ENCODE measurements at regions not wholly inside any gene's neighbourhood (a gene's known extent, or its start where the extent isn't known, plus 50 kb on each side); places are given as distances from the start of the nearest gene placed in this dataset.

GRCh38 chr7:118005026-118005425 lies 131.8 kb upstream of the CTTNBP2 start:
- TF ChIP-seq, protein P1, sequence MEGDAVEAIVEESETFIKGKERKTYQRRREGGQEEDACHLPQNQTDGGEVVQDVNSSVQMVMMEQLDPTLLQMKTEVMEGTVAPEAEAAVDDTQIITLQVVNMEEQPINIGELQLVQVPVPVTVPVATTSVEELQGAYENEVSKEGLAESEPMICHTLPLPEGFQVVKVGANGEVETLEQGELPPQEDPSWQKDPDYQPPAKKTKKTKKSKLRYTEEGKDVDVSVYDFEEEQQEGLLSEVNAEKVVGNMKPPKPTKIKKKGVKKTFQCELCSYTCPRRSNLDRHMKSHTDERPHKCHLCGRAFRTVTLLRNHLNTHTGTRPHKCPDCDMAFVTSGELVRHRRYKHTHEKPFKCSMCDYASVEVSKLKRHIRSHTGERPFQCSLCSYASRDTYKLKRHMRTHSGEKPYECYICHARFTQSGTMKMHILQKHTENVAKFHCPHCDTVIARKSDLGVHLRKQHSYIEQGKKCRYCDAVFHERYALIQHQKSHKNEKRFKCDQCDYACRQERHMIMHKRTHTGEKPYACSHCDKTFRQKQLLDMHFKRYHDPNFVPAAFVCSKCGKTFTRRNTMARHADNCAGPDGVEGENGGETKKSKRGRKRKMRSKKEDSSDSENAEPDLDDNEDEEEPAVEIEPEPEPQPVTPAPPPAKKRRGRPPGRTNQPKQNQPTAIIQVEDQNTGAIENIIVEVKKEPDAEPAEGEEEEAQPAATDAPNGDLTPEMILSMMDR (IDR thresholded peaks at IDR 0.05), result no peak
- TF ChIP-seq POLR2A (IDR thresholded peaks at IDR 0.05) (no peak), EP300 (IDR thresholded peaks at IDR 0.05) (no peak)
